Chondrocyte (in vitro differentiated cells): ENCODE measurements at regions not wholly inside any gene's neighbourhood (a gene's known extent, or its start where the extent isn't known, plus 50 kb on each side); places are given as distances from the start of the nearest gene placed in this dataset.

Experiments
- DNase-seq: peaks from one replicate; pipeline ENCODE4 v3.0.0; 2021; ENCODE audit warnings: mixed read lengths, low spot score
- H3K27ac Mint-ChIP-seq: one replicate; pipeline ENCODE4 v1.8.0; 2021; ENCODE audit warnings: mild to moderate bottlenecking, moderate library complexity, mixed read lengths; ENCODE audit not compliant: unreplicated experiment
- H3K27me3 Mint-ChIP-seq: 2 replicates; pipeline ENCODE4 v1.8.0; 2021; ENCODE audit warnings: low read depth, mixed read lengths
- H3K36me3 Mint-ChIP-seq: 2 replicates; pipeline ENCODE4 v1.8.0; 2021; ENCODE audit warnings: low read depth, mixed read lengths
- H3K4me1 Mint-ChIP-seq: 2 replicates; pipeline ENCODE4 v1.8.0; 2021; ENCODE audit warnings: low read depth, mild to moderate bottlenecking, mixed read lengths
- H3K4me3 Mint-ChIP-seq: one replicate; pipeline ENCODE4 v1.8.0; 2021; ENCODE audit warnings: mild to moderate bottlenecking, moderate library complexity, mixed read lengths; ENCODE audit not compliant: unreplicated experiment
- H3K9me3 Mint-ChIP-seq: 2 replicates; pipeline ENCODE4 v1.8.0; 2021; ENCODE audit warnings: low read depth, mixed read lengths
- TF ChIP-seq, protein P1 (sequence below): fragments of 200-600 bp; sonication (generic); IDR thresholded peaks from 2 replicates; pipeline ENCODE4 v1.5.0; 2021; ENCODE audit warnings: antibody characterized with exemption, mild to moderate bottlenecking, moderate library complexity

DNA sequence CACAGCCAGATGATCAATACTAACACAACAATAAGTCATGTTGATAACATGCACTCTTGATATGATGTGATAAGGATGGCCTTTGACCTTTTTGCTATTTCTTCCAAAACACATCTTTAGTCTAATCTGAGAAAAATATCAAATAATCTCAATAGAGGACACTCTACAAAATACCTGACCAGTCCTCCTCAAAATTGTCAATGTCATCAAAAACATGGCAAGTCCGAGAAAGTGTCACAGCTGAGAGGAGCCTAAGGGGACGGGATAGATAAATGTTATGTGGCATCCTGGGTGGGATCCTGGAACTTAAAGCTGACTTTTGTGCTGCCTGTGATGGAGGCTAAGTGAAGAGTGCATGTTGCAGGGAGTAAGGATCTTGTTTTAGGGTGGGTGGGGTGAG, 699.6 kb upstream of the ADAMTS16 start:
- no peak overlapping the region for H3K27ac Mint-ChIP-seq
- no peak for DNase-seq
- H3K9me3 Mint-ChIP-seq = peaks cover 9% of the 10 kb centered on the region
- H3K27me3 Mint-ChIP-seq = no peaks in the 10 kb centered on the region
- TF ChIP-seq, protein P1, sequence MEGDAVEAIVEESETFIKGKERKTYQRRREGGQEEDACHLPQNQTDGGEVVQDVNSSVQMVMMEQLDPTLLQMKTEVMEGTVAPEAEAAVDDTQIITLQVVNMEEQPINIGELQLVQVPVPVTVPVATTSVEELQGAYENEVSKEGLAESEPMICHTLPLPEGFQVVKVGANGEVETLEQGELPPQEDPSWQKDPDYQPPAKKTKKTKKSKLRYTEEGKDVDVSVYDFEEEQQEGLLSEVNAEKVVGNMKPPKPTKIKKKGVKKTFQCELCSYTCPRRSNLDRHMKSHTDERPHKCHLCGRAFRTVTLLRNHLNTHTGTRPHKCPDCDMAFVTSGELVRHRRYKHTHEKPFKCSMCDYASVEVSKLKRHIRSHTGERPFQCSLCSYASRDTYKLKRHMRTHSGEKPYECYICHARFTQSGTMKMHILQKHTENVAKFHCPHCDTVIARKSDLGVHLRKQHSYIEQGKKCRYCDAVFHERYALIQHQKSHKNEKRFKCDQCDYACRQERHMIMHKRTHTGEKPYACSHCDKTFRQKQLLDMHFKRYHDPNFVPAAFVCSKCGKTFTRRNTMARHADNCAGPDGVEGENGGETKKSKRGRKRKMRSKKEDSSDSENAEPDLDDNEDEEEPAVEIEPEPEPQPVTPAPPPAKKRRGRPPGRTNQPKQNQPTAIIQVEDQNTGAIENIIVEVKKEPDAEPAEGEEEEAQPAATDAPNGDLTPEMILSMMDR = no peak
- H3K36me3 Mint-ChIP-seq = no peaks in the 10 kb centered on the region
- no peak overlapping the region for H3K4me3 Mint-ChIP-seq
- H3K4me1 Mint-ChIP-seq = no peaks in the 10 kb centered on the region

DNA sequence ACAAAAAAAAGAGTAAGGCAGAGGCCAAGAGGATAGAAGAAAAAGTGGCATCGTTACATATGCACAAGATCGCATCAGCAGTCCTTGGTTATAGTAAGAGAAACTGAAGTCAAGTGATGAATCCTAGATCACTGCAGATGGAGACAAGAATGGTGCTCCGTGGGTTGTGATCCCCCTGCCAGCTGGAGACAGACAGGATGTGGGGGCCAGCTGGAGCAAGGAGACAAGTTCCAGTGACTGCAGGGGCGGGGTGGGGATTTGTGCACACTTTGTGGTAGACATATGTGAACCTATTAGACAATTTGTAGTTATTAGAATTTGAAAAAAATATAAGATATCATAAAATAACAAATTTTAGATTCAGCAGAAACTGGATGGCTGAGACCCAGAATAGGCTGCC, 697.9 kb upstream of the ADAMTS16 start:
- Mint-ChIP-seq H3K36me3 (no peaks in the 10 kb centered on the region), H3K27me3 (no peaks in the 10 kb centered on the region), H3K9me3 (peaks cover 19% of the 10 kb centered on the region), H3K27ac (no peak overlapping the region), H3K4me1 (no peaks in the 10 kb centered on the region), H3K4me3 (no peak overlapping the region)
- no peak for DNase-seq
- TF ChIP-seq, protein P1 = no peak

DNA sequence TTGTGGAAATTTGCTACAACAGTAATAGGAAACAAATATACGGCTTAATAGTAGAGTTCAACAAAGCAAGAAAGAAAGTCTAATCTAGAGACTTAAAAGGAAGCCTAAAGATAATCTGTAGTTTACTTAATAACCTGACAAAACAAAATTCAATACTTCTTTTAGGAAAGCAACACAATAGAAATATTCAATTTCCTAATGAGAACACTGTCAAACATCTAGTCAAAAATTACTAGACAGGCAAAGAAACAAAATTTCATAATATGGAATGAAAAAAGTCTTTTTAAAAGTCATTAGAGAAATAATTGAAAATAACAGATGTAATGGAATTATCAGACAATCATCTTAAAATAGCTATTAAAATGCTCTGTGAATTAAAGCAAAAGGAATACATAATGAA, 692.5 kb upstream of the ADAMTS16 start:
- Mint-ChIP-seq H3K27ac (no peak overlapping the region), H3K9me3 (peaks cover 23% of the 10 kb centered on the region), H3K4me3 (no peak overlapping the region), H3K4me1 (no peaks in the 10 kb centered on the region), H3K36me3 (no peaks in the 10 kb centered on the region), H3K27me3 (no peaks in the 10 kb centered on the region)
- DNase-seq = no peak
- TF ChIP-seq, protein P1 = no peak

DNA sequence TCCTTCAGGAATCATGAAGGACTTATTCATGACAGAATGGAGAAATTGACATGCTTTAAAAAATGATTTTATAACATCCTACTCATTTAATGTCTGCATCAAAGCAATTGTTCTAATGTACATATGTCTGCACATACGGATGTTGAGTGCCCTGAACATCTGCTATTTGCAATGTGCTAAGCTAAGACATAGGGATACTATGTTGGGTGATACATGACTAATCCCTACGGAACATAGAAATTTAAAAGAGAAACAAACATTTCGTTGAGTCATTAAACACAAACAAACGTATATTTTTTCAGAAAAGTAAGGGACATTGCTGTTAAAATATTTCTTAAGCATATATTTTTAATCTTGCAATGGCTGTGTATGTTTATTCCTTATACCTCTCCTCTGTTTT, 686.5 kb upstream of the ADAMTS16 start:
- Mint-ChIP-seq H3K4me3 (no peak overlapping the region), H3K27me3 (no peaks in the 10 kb centered on the region), H3K9me3 (peaks cover 3% of the 10 kb centered on the region), H3K4me1 (no peaks in the 10 kb centered on the region), H3K27ac (no peak overlapping the region), H3K36me3 (no peaks in the 10 kb centered on the region)
- TF ChIP-seq, protein P1 = no peak
- no peak for DNase-seq

DNA sequence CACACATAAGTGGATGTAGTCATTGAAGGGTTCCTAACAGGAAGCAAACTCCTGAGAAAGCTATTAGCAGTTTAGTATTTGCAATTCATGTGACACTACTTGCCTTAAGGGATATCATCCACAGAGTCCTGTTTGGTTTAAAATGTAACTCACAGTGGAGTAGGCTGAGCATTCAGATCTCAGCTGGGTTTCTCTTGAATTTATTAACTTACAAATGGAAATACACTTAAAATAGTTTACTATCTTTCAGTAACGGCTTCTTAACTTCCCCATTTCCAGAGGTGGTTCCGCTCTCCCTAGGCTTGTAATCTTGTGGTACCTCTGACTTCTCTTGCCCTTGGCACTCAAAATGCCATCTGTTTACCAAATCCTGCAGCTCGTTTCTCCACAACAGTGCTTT, 660.7 kb upstream of the ADAMTS16 start:
- H3K4me1 Mint-ChIP-seq = peaks cover 12% of the 10 kb centered on the region
- H3K27me3 Mint-ChIP-seq = no peaks in the 10 kb centered on the region
- H3K4me3 Mint-ChIP-seq = no peak overlapping the region
- TF ChIP-seq, protein P1 = no peak
- no peak overlapping the region for H3K27ac Mint-ChIP-seq
- no peak for DNase-seq
- peaks cover 11% of the 10 kb centered on the region for H3K9me3 Mint-ChIP-seq
- H3K36me3 Mint-ChIP-seq = peaks cover 3% of the 10 kb centered on the region
